ENCODE measurements at regions not wholly inside any gene's neighbourhood (a gene's known extent, or its start where the extent isn't known, plus 50 kb on each side); places are given as distances from the start of the nearest gene placed in this dataset.

DNA sequence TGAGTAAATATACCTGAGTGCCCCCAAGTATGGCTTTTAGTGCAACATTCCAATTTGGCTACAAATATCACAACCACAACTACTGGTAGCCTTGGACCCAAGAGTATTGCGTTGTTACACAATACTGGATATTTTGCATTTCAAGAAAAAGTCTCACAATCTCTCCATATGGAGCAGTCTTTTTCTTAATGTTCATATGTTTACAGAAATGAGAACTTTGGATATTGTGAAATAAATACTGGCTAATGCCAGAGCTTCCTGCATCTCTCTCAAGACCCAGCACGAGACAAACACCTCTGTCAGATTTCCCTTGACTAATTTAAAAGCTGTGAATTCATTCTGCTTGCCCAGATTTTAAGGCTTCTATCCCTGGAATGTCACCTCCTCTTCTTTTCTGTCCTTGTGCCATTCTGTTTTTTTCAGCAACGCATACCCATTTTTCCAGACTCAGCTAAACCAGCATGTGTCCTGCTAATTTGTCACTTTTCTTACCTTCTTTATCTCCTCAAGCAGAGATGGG is 136.2 kb upstream of the BACE2 start:
- no peaks in the 10 kb centered on the region for H3K79me1 ChIP-seq (ENCODE audit: low read depth in 1 of 2, low read length in 2 of 2)
- no peak overlapping the region for H4K8ac ChIP-seq (ENCODE audit: low read depth in 2 of 2, low read length in 2 of 2)
- H3K4ac ChIP-seq (ENCODE audit: low read depth, low read length), result no peak overlapping the region
- H3K14ac ChIP-seq (replicated peaks; ENCODE audit: low read depth, low read length), result no peak overlapping the region
- no peak overlapping the region for H3K23ac ChIP-seq (ENCODE audit: low read depth, low read length)
- no peak overlapping the region for H4K5ac ChIP-seq (ENCODE audit: low read depth, low read length)
- H3K36me3 ChIP-seq (ENCODE audit: control insufficient read depth, insufficient read depth, low read length), result no peaks in the 10 kb centered on the region
- H3K9me1 ChIP-seq (ENCODE audit: insufficient read depth, low read length), result no peaks in the 10 kb centered on the region
- no peak overlapping the region for H2AFZ ChIP-seq (replicated peaks; ENCODE audit: low read length, poor library complexity)
- ATAC-seq (ENCODE audit: low read depth), result no peak
- in situ Hi-C loops (cut with MboI; ENCODE audit: low sequenced_read_pairs) (no loop called here), dilution Hi-C loops (cut with HindIII; ENCODE audit: low sequenced_read_pairs, unreplicated experiment) (no loop called here), intact Hi-C loops (cut with micrococcal nuclease) (no loop called here)
- peaks cover 2% of the 10 kb centered on the region for H3K9me3 ChIP-seq (ENCODE audit: control insufficient read depth, insufficient read depth, low read length)
- H4K20me1 ChIP-seq (ENCODE audit: insufficient read depth, low read length), result no peaks in the 10 kb centered on the region
- H3K27me3 ChIP-seq (ENCODE audit: control insufficient read depth, insufficient read depth, low read length), result no peaks in the 10 kb centered on the region
- H2BK20ac ChIP-seq (ENCODE audit: low read depth, low read length), result no peak overlapping the region
- no peak overlapping the region for H3K9ac ChIP-seq (ENCODE audit: low read depth, low read length)
- no peak overlapping the region for H2BK5ac ChIP-seq (ENCODE audit: low read depth, low read length, poor library complexity, severe bottlenecking)
- no TSS peak for BruUV-seq (replicated peaks)
- H2BK120ac ChIP-seq (ENCODE audit: low read depth, low read length), result no peak overlapping the region
- H3K4me3 ChIP-seq (ENCODE audit: insufficient read depth, low read depth, low read length), result no peak overlapping the region
- H2BK15ac ChIP-seq (ENCODE audit: low read depth, low read length), result no peak overlapping the region
- no peak overlapping the region for H3K56ac ChIP-seq (ENCODE audit: extremely low read depth, insufficient read depth, low read length)
- H4K91ac ChIP-seq (ENCODE audit: insufficient read depth, low read depth, low read length), result no peak overlapping the region
- H3K27ac ChIP-seq (ENCODE audit: insufficient read depth, low read length), result no peak overlapping the region
- TF ChIP-seq, protein P1, sequence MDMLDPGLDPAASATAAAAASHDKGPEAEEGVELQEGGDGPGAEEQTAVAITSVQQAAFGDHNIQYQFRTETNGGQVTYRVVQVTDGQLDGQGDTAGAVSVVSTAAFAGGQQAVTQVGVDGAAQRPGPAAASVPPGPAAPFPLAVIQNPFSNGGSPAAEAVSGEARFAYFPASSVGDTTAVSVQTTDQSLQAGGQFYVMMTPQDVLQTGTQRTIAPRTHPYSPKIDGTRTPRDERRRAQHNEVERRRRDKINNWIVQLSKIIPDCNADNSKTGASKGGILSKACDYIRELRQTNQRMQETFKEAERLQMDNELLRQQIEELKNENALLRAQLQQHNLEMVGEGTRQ (IDR thresholded peaks at IDR 0.05; ENCODE audit: low read depth, low read length), result no peak
- TF ChIP-seq CEBPB (IDR thresholded peaks at IDR 0.05; ENCODE audit: low read depth, low read length) (0 out of 2 replicates have a peak, but pooled peaks have one; percentile 19), SMC3 (IDR thresholded peaks at IDR 0.05; ENCODE audit: low read depth, low read length) (no peak), RFX5 (IDR thresholded peaks at IDR 0.05; ENCODE audit: low read depth, low read length) (no peak)
- DNase-seq, result no peak
- no peak overlapping the region for H3K4me2 ChIP-seq (ENCODE audit: low read depth, low read length)
- H3K18ac ChIP-seq (ENCODE audit: low read depth, low read length), result no peak overlapping the region
- H2AK9ac ChIP-seq (replicated peaks; ENCODE audit: low read depth, low read length, poor library complexity), result no peak overlapping the region
- WGBS, 2 experiments (ENCODE audit: extremely low coverage in 2 of 2, insufficient read length in 1 of 2), result 40% methylated on average over 1 of the region's 3 CpGs; no CpG with 5 or more reads in 1 of the 2 experiments
- ChIA-PET CTCF (no interaction called here), POLR2A (ENCODE audit: unreplicated experiment) (no interaction called here)
- H3K4me1 ChIP-seq (ENCODE audit: control insufficient read depth, insufficient read depth, low read length), result no peaks in the 10 kb centered on the region
- no peak overlapping the region for H2AK5ac ChIP-seq (ENCODE audit: low read depth, low read length)
